Mesendoderm (in vitro differentiated cells): ENCODE measurements at regions not wholly inside any gene's neighbourhood (a gene's known extent, or its start where the extent isn't known, plus 50 kb on each side); places are given as distances from the start of the nearest gene placed in this dataset.

ENCODE experiments used
- DNase-seq: peaks from one replicate; pipeline ENCODE4 v3.0.0; 2013
- H2AK5ac ChIP-seq: 2 replicates; pipeline ENCODE4 v1.6.1; 2013; ENCODE audit warnings: low read length, inconsistent platforms
- H2BK120ac ChIP-seq: 2 replicates; pipeline ENCODE4 v1.6.1; 2013; ENCODE audit warnings: low read depth, mild to moderate bottlenecking, low read length, moderate library complexity, mixed read lengths
- H2BK15ac ChIP-seq: replicated peaks from 2 replicates; pipeline ENCODE4 v1.6.1; 2013; ENCODE audit warnings: low read depth, mild to moderate bottlenecking, moderate library complexity
- H2BK5ac ChIP-seq: 2 replicates; pipeline ENCODE4 v1.6.1; 2013; ENCODE audit warnings: low read length, inconsistent platforms
- H3K18ac ChIP-seq: 2 replicates; pipeline ENCODE4 v1.6.1; 2013; ENCODE audit warnings: mild to moderate bottlenecking, low read length, mixed read lengths
- H3K23ac ChIP-seq: one replicate; pipeline ENCODE4 v1.6.1; 2013; ENCODE audit warnings: low read length
- H3K27ac ChIP-seq: 2 replicates; pipeline ENCODE4 v1.5.1; 2013; ENCODE audit warnings: low read depth, mild to moderate bottlenecking, inconsistent platforms, low read length, moderate library complexity
- H3K27me3 ChIP-seq: 2 replicates; pipeline ENCODE4 v1.6.1; 2013; ENCODE audit warnings: low read length, control low read depth, mild to moderate bottlenecking, inconsistent platforms; ENCODE audit not compliant: insufficient read depth, poor library complexity
- H3K36me3 ChIP-seq: 2 replicates; pipeline ENCODE4 v1.6.1; 2013; ENCODE audit warnings: low read length, inconsistent platforms; ENCODE audit not compliant: control insufficient read depth, insufficient read depth
- H3K4ac ChIP-seq: one replicate; pipeline ENCODE4 v1.6.1; 2013; ENCODE audit warnings: low read depth, mild to moderate bottlenecking, low read length, moderate library complexity
- H3K4me1 ChIP-seq: 2 replicates; pipeline ENCODE4 v1.6.1; 2013; ENCODE audit warnings: low read depth, low read length, inconsistent platforms; ENCODE audit not compliant: control insufficient read depth
- H3K4me2 ChIP-seq: 2 replicates; pipeline ENCODE4 v1.6.1; 2013; ENCODE audit warnings: low read length
- H3K4me3 ChIP-seq: 2 replicates; pipeline ENCODE4 v1.5.1; 2013; ENCODE audit warnings: mild to moderate bottlenecking, low read length
- H3K56ac ChIP-seq: one replicate; pipeline ENCODE4 v1.6.1; 2013; ENCODE audit warnings: low read length
- H3K79me1 ChIP-seq: 2 replicates; pipeline ENCODE4 v1.6.1; 2013; ENCODE audit warnings: low read length, inconsistent platforms
- H3K79me2 ChIP-seq: 2 replicates; pipeline ENCODE4 v1.6.1; 2013; ENCODE audit warnings: mild to moderate bottlenecking, low read length; ENCODE audit not compliant: control insufficient read depth, insufficient read depth
- H3K9ac ChIP-seq: 2 replicates; pipeline ENCODE4 v1.6.1; 2013; ENCODE audit warnings: low read length, inconsistent platforms
- H4K5ac ChIP-seq: one replicate; pipeline ENCODE4 v1.6.1; 2013; ENCODE audit warnings: low read length
- H4K8ac ChIP-seq: one replicate; pipeline ENCODE4 v1.6.1; 2013; ENCODE audit warnings: low read depth, mild to moderate bottlenecking, control low read depth, low read length, moderate library complexity
- WGBS: extraction: QIAGEN DNeasy Blood & Tissue Kit; methylation state at CpG from one replicate; pipeline ENCODE4 v1.1.7; 2013; ENCODE audit warnings: low lambda C conversion rate, missing lambda C conversion rate; ENCODE audit not compliant: insufficient coverage; ENCODE audit errors: extremely low coverage; 5-methylcytosine and 5-hydroxymethylcytosine counted together

DNA sequence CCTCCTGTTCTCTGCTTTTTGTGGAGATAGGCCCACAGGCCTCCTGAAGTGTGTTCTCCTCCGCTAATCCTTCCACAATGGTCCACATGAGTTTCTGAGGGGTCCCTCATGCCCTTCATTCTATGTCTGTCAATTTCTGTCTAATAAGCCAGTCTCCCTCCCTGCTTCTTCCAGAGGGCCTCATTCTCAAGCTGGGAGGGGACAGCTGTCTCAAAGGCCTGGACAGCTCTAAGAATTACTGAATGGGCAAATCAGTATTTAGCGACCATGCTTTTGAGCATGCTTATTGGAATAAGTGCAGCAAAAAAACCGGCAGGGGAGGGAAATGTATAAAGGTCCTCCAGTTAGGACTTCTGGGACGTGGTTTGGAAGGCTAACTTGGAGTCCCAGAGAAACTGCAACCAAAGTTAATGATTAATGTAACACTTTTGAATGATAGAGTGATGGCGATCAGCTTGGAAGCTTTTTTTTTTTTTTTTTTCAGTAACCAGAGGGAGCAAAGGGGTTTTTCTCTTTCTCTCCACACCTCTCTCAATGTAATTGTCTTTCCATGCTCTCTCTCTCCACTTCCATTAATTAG lies 890.7 kb upstream of the POU3F3 start:
- Histone ChIP-seq H4K8ac (no peak overlapping the region), H3K4me3 (no peak overlapping the region), H3K27ac (no peak overlapping the region), H3K9ac (no peak overlapping the region), H3K36me3 (no peaks in the 10 kb centered on the region), H3K79me1 (no peaks in the 10 kb centered on the region), H3K18ac (no peak overlapping the region), H2BK120ac (no peak overlapping the region), H3K56ac (no peak overlapping the region), H3K23ac (no peak overlapping the region), H2BK15ac (no peak overlapping the region), H2AK5ac (no peak overlapping the region), H3K79me2 (no peaks in the 10 kb centered on the region), H3K4ac (no peak overlapping the region), H3K4me2 (no peak overlapping the region), H3K27me3 (no peaks in the 10 kb centered on the region), H2BK5ac (no peak overlapping the region), H3K4me1 (no peaks in the 10 kb centered on the region), H4K5ac (no peak overlapping the region)
- no CpG with 5 or more reads among the region's 5 CpGs for WGBS
- DNase-seq, result no peak

DNA sequence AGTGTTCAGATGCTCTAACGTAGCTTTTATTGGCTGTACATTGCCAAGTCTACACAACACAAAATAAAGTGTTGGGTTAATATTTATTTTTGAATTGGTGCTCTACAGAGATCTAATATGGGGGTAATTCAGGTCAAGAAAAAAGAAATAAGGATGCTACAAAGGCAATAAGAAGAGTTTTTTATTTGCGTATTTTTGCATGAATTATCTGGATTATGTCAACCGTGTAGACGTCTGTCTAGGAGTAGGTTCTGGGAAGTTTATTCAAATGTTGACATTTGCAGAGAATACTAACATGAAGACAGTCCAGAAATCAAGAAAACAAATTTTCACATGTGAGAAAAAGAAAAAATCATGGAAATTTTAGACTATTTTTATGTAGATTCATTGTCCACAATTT lies 876.7 kb upstream of the POU3F3 start:
- Histone ChIP-seq H3K4ac (no peak overlapping the region), H3K27me3 (no peaks in the 10 kb centered on the region), H3K4me2 (no peak overlapping the region), H2BK15ac (no peak overlapping the region), H2BK5ac (no peak overlapping the region), H3K4me1 (no peaks in the 10 kb centered on the region), H3K79me2 (no peaks in the 10 kb centered on the region), H3K4me3 (no peak overlapping the region), H4K5ac (no peak overlapping the region), H3K18ac (no peak overlapping the region), H3K23ac (no peak overlapping the region), H3K27ac (no peak overlapping the region), H2AK5ac (no peak overlapping the region), H2BK120ac (no peak overlapping the region), H3K79me1 (no peaks in the 10 kb centered on the region), H4K8ac (no peak overlapping the region), H3K36me3 (no peaks in the 10 kb centered on the region), H3K56ac (no peak overlapping the region), H3K9ac (no peak overlapping the region)
- no peak for DNase-seq
- WGBS, result 100% methylated on average over 1 of the region's 4 CpGs

DNA sequence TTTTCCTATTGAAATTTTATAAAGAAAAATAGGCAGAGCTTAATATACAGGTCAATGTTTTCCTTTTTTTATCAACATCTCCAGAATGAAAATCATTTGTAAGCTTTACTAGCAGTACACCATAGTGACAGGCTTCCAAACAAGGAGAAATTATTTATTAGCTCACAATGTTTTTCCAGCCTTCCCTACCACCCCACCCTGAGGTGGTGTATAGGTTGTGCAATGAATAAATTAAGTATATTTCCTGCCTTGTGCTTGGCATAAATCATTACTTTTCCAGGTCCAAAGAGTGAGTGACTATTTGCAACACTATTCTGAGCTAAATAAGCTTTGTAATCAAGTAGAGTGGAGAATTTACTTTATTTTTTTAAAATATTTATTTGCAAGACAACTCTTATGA lies 876.2 kb upstream of the POU3F3 start:
- no peak overlapping the region for H3K56ac ChIP-seq
- H3K4me3 ChIP-seq, result no peak overlapping the region
- no peak overlapping the region for H2BK15ac ChIP-seq
- H4K8ac ChIP-seq, result no peak overlapping the region
- no peak overlapping the region for H2AK5ac ChIP-seq
- H3K27me3 ChIP-seq, result no peaks in the 10 kb centered on the region
- H2BK5ac ChIP-seq, result no peak overlapping the region
- no peak overlapping the region for H2BK120ac ChIP-seq
- H3K4me2 ChIP-seq, result no peak overlapping the region
- H3K79me1 ChIP-seq, result no peaks in the 10 kb centered on the region
- no peak overlapping the region for H4K5ac ChIP-seq
- no peak for DNase-seq
- no peaks in the 10 kb centered on the region for H3K79me2 ChIP-seq
- H3K4me1 ChIP-seq, result no peaks in the 10 kb centered on the region
- no peak overlapping the region for H3K27ac ChIP-seq
- H3K36me3 ChIP-seq, result no peaks in the 10 kb centered on the region
- no peak overlapping the region for H3K4ac ChIP-seq
- no peak overlapping the region for H3K18ac ChIP-seq
- no peak overlapping the region for H3K9ac ChIP-seq
- no peak overlapping the region for H3K23ac ChIP-seq

- H3K36me3 ChIP-seq, result no peaks in the 10 kb centered on the region
- H4K5ac ChIP-seq, result no peak overlapping the region
- no peak overlapping the region for H3K4me2 ChIP-seq
- H3K4me1 ChIP-seq, result no peaks in the 10 kb centered on the region
- H3K4me3 ChIP-seq, result no peak overlapping the region
- no peak overlapping the region for H3K23ac ChIP-seq
- no peak overlapping the region for H2AK5ac ChIP-seq
- no peaks in the 10 kb centered on the region for H3K27me3 ChIP-seq
- no peak overlapping the region for H2BK15ac ChIP-seq
- H2BK5ac ChIP-seq, result no peak overlapping the region
- H3K9ac ChIP-seq, result no peak overlapping the region
- no peak for DNase-seq
- H3K4ac ChIP-seq, result no peak overlapping the region
- no peaks in the 10 kb centered on the region for H3K79me2 ChIP-seq
- no peak overlapping the region for H3K27ac ChIP-seq
- no peak overlapping the region for H2BK120ac ChIP-seq
- WGBS, result no CpG with 5 or more reads among the region's 1 CpG
- no peak overlapping the region for H3K18ac ChIP-seq
- no peak overlapping the region for H3K56ac ChIP-seq
- no peak overlapping the region for H4K8ac ChIP-seq
- H3K79me1 ChIP-seq, result no peaks in the 10 kb centered on the region
Measured at GRCh38 chr2:103980401-103980800, 873.5 kb upstream of the POU3F3 start.

DNA sequence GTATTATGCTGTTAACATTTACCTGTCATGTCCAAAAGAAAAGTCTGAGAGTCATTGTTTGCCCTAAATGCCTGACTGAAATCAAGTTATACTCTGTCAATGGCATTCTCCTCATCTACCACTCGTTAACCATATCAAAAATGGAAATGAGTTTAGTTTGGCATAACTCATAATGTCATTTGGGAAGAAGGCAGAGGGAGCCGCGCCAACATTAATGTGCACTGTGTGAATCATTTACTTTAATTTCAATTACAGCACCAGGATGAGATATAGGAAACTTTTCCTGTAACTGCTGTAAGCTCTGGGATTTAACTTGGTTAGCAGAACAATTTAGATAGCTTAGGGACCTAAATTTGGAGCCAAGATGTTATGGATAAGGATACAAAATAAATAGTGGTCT lies 871.2 kb upstream of the POU3F3 start:
- WGBS, result no CpG with 5 or more reads among the region's 3 CpGs
- H2BK5ac ChIP-seq, result no peak overlapping the region
- no peak for DNase-seq

GRCh38 chr2:103986001-103986400 lies 867.9 kb upstream of the POU3F3 start:
- peak; percentile 4 for DNase-seq
- no peak overlapping the region for H2BK15ac ChIP-seq
- H4K5ac ChIP-seq, result no peak overlapping the region
- H2BK5ac ChIP-seq, result no peak overlapping the region
- no peak overlapping the region for H2AK5ac ChIP-seq
- H3K27ac ChIP-seq, result no peak overlapping the region
- no peaks in the 10 kb centered on the region for H3K79me1 ChIP-seq
- H3K18ac ChIP-seq, result no peak overlapping the region
- H3K4me3 ChIP-seq, result no peak overlapping the region
- no peaks in the 10 kb centered on the region for H3K4me1 ChIP-seq
- H3K23ac ChIP-seq, result no peak overlapping the region
- no peak overlapping the region for H3K4me2 ChIP-seq
- H3K56ac ChIP-seq, result no peak overlapping the region
- H3K36me3 ChIP-seq, result no peaks in the 10 kb centered on the region
- no peaks in the 10 kb centered on the region for H3K79me2 ChIP-seq
- H2BK120ac ChIP-seq, result no peak overlapping the region
- no peaks in the 10 kb centered on the region for H3K27me3 ChIP-seq
- H4K8ac ChIP-seq, result no peak overlapping the region
- no CpG with 5 or more reads among the region's 4 CpGs for WGBS
- H3K4ac ChIP-seq, result no peak overlapping the region
- no peak overlapping the region for H3K9ac ChIP-seq

More for the DNA sequence above, 871.2 kb upstream of the POU3F3 start:
- no peak overlapping the region for H2AK5ac ChIP-seq
- H3K4ac ChIP-seq, result no peak overlapping the region
- H3K27me3 ChIP-seq, result no peaks in the 10 kb centered on the region
- no peak overlapping the region for H3K4me3 ChIP-seq
- H3K9ac ChIP-seq, result no peak overlapping the region
- no peak overlapping the region for H3K18ac ChIP-seq
- no peak overlapping the region for H3K4me2 ChIP-seq
- H3K23ac ChIP-seq, result no peak overlapping the region
- no peak overlapping the region for H2BK120ac ChIP-seq
- no peaks in the 10 kb centered on the region for H3K36me3 ChIP-seq
- no peak overlapping the region for H4K8ac ChIP-seq
- H3K56ac ChIP-seq, result no peak overlapping the region
- H3K27ac ChIP-seq, result no peak overlapping the region
- no peaks in the 10 kb centered on the region for H3K79me2 ChIP-seq
- no peaks in the 10 kb centered on the region for H3K79me1 ChIP-seq
- no peak overlapping the region for H2BK15ac ChIP-seq
- no peaks in the 10 kb centered on the region for H3K4me1 ChIP-seq
- no peak overlapping the region for H4K5ac ChIP-seq
